ENCODE measurements at regions not wholly inside any gene's neighbourhood (a gene's known extent, or its start where the extent isn't known, plus 50 kb on each side); places are given as distances from the start of the nearest gene placed in this dataset.

DNA sequence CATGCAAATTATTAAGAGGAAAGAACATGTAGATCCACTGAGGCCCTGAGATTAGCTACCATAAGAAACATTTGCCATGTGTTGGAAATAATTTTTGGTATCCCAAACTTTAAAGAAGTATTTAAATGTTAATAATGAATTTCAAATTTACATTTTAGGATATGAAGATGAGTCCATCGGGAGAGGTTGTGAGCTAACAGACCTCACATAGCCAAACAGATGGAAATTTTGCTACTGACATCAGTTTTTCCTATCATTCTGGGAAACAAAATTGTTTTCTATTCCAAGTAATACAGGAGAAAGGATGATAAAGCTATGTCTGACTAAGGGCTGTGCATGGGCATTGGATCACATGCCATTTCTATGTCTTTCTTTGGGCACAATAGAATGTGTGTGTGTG lies 809.6 kb downstream of the TENT5A start:
- Histone ChIP-seq H3K4me1 (no peaks in the 10 kb centered on the region), H3K36me3 (no peaks in the 10 kb centered on the region), H3K9me3 (no peaks in the 10 kb centered on the region), H3K27ac (no peak overlapping the region), H3K27me3 (no peaks in the 10 kb centered on the region), H3K4me3 (no peak overlapping the region)
- no peak for DNase-seq
- in situ Hi-C loops (cut with MboI; ENCODE audit: low pct_ligation_motif_present in 1 of 4, low pct_unique_long_range_greater_than_20kb in 1 of 4, low sequenced_read_pairs in 3 of 4), result no loop called here
- intact Hi-C loops (cut with DNase I; ENCODE audit: low total_unique reads), result no loop called here
- no peak for TF ChIP-seq POLR2A (IDR thresholded peaks at IDR 0.05)
- TF ChIP-seq EP300 (IDR thresholded peaks at IDR 0.05; ENCODE audit: low read depth), result no peak
- TF ChIP-seq, protein P1, sequence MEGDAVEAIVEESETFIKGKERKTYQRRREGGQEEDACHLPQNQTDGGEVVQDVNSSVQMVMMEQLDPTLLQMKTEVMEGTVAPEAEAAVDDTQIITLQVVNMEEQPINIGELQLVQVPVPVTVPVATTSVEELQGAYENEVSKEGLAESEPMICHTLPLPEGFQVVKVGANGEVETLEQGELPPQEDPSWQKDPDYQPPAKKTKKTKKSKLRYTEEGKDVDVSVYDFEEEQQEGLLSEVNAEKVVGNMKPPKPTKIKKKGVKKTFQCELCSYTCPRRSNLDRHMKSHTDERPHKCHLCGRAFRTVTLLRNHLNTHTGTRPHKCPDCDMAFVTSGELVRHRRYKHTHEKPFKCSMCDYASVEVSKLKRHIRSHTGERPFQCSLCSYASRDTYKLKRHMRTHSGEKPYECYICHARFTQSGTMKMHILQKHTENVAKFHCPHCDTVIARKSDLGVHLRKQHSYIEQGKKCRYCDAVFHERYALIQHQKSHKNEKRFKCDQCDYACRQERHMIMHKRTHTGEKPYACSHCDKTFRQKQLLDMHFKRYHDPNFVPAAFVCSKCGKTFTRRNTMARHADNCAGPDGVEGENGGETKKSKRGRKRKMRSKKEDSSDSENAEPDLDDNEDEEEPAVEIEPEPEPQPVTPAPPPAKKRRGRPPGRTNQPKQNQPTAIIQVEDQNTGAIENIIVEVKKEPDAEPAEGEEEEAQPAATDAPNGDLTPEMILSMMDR (IDR thresholded peaks at IDR 0.05), result no peak
- no peak for TF ChIP-seq POLR2AphosphoS5 (IDR thresholded peaks at IDR 0.05)
- 73 to 100% methylated on average over 1 of the region's 1 CpG for WGBS, 2 donors (ENCODE audit: low coverage in 1 of 2)

DNA sequence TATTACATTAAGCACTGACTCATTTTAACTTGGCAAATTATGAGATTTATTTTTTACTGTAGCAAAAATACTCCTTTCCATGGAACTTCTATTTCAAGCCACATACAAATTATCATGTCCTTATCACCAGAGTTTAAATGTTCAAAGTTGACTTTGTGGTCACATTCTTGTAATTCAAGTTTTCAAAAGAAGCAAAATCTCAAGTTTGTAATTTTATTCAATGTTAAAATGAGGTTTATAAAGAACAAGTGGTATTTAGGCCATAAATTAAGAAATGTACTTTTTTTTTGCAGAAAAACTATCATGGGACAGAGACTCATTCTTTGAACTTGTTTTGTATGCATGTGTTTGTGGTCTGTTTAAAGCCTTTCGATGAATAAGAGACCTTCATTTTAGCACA lies 811.5 kb downstream of the TENT5A start:
- in situ Hi-C loops (cut with MboI; ENCODE audit: low pct_ligation_motif_present in 1 of 4, low pct_unique_long_range_greater_than_20kb in 1 of 4, low sequenced_read_pairs in 3 of 4), result no loop called here
- Histone ChIP-seq H3K4me3 (no peak overlapping the region), H3K4me1 (no peaks in the 10 kb centered on the region), H3K27ac (no peak overlapping the region), H3K36me3 (no peaks in the 10 kb centered on the region), H3K27me3 (no peaks in the 10 kb centered on the region), H3K9me3 (peaks cover 0 to 5% of the 10 kb centered on the region in 2 donors)
- DNase-seq, result no peak
- intact Hi-C loops (cut with DNase I; ENCODE audit: low total_unique reads), result no loop called here
- 70 to 88% methylated on average over 1 of the region's 1 CpG for WGBS, 2 donors (ENCODE audit: low coverage in 1 of 2)
- TF ChIP-seq POLR2A (IDR thresholded peaks at IDR 0.05) (no peak), POLR2AphosphoS5 (IDR thresholded peaks at IDR 0.05) (no peak), EP300 (IDR thresholded peaks at IDR 0.05; ENCODE audit: low read depth) (no peak)
- TF ChIP-seq, protein P1 (IDR thresholded peaks at IDR 0.05), result no peak

DNA sequence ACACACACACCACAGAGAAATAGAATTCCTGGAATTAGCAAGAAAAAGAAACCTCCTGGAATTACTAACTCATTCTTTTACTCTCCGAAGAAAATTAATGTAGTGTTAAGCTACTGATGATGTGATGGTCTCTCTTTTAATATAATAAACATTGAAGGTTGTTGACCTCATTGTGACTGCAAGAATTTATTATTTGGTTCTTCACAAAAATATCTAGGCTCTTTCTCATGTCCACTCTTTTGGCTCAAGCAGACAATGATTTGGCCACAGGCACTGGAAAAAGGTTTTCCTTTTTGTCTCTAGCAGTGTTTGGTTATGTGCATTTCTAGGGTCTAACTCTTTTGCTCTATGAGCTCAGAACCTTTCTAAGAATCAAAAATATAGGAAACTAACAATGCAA lies 811.9 kb downstream of the TENT5A start:
- in situ Hi-C loops (cut with MboI; ENCODE audit: low pct_ligation_motif_present in 1 of 4, low pct_unique_long_range_greater_than_20kb in 1 of 4, low sequenced_read_pairs in 3 of 4) (no loop called here), intact Hi-C loops (cut with DNase I; ENCODE audit: low total_unique reads) (no loop called here)
- DNase-seq, result no peak
- Histone ChIP-seq H3K4me1 (no peaks in the 10 kb centered on the region), H3K36me3 (no peaks in the 10 kb centered on the region), H3K27me3 (no peaks in the 10 kb centered on the region), H3K4me3 (no peak overlapping the region), H3K9me3 (peaks cover 0 to 5% of the 10 kb centered on the region in 2 donors), H3K27ac (no peak overlapping the region)
- 48 to 55% methylated on average over 1 of the region's 1 CpG for WGBS, 2 donors (ENCODE audit: low coverage in 1 of 2)
- TF ChIP-seq POLR2AphosphoS5 (IDR thresholded peaks at IDR 0.05), result no peak
- no peak for TF ChIP-seq EP300 (IDR thresholded peaks at IDR 0.05; ENCODE audit: low read depth)
- TF ChIP-seq, protein P1 (IDR thresholded peaks at IDR 0.05), result no peak
- TF ChIP-seq POLR2A (IDR thresholded peaks at IDR 0.05), result no peak

DNA sequence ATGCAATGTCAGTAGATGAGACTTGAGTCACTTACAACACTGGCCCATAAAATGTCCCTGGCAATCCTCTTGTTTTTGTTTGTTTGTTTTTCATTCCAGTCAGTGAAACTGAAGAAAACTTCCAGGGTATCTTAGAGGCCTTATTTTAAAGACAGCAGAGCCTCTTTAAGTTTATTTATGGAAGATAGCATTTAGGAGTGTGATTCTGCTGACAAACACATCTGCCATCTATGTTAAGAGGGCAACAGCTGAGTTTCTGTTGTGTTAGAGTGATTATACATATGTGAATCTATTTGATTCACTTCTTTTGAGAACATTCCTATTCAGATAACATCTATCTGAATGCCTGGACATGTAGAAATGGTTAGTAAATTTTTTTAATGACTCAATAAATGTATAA lies 812.6 kb downstream of the TENT5A start:
- H3K9me3 ChIP-seq, result peaks cover 0 to 5% of the 10 kb centered on the region in 2 donors
- H3K36me3 ChIP-seq, result no peaks in the 10 kb centered on the region
- no peaks in the 10 kb centered on the region for H3K27me3 ChIP-seq
- H3K4me1 ChIP-seq, result no peaks in the 10 kb centered on the region
- in situ Hi-C loops (cut with MboI; ENCODE audit: low pct_ligation_motif_present in 1 of 4, low pct_unique_long_range_greater_than_20kb in 1 of 4, low sequenced_read_pairs in 3 of 4) (no loop called here), intact Hi-C loops (cut with DNase I; ENCODE audit: low total_unique reads) (no loop called here)
- no peak for TF ChIP-seq EP300 (IDR thresholded peaks at IDR 0.05; ENCODE audit: low read depth)
- TF ChIP-seq POLR2A (IDR thresholded peaks at IDR 0.05), result no peak
- TF ChIP-seq POLR2AphosphoS5 (IDR thresholded peaks at IDR 0.05), result no peak
- no peak for DNase-seq
- H3K27ac ChIP-seq, result no peak overlapping the region
- H3K4me3 ChIP-seq, result no peak overlapping the region

DNA sequence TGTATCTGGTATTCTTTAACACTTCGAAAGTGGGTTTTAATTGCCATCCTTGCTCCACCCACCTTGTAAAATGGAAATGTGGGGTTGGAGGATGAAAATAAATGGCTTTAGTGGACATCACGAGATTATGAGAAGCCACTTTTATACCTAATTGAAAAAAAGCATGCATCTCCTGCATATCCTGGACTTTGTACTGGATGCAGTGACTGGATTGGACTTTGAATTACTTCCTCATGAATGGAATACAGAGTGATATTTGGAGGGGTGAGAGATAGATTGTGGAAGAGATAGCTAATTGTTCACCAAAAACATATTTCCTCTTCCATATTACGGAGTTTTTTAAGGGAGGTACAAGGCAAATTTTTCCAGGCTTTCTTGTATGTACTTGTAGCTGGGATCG lies 813.0 kb downstream of the TENT5A start:
- 48 to 62% methylated on average over 4 of the region's 4 CpGs for WGBS, 2 donors (ENCODE audit: low coverage in 1 of 2)
- intact Hi-C loops (cut with DNase I; ENCODE audit: low total_unique reads), result no loop called here
- Histone ChIP-seq H3K4me1 (no peaks in the 10 kb centered on the region), H3K27me3 (no peaks in the 10 kb centered on the region), H3K36me3 (no peaks in the 10 kb centered on the region), H3K27ac (no peak overlapping the region), H3K9me3 (peaks cover 0 to 5% of the 10 kb centered on the region in 2 donors), H3K4me3 (no peak overlapping the region)
- TF ChIP-seq POLR2A (IDR thresholded peaks at IDR 0.05) (no peak), EP300 (IDR thresholded peaks at IDR 0.05; ENCODE audit: low read depth) (no peak), POLR2AphosphoS5 (IDR thresholded peaks at IDR 0.05) (no peak)
- TF ChIP-seq, protein P1 (IDR thresholded peaks at IDR 0.05), result no peak
- in situ Hi-C loops (cut with MboI; ENCODE audit: low pct_ligation_motif_present in 1 of 4, low pct_unique_long_range_greater_than_20kb in 1 of 4, low sequenced_read_pairs in 3 of 4), result no loop called here
- no peak for DNase-seq

Data from transverse colon (tissue), 4 donors.